Medulla oblongata (tissue), 1 donor: ENCODE measurements at regions not wholly inside any gene's neighbourhood (a gene's known extent, or its start where the extent isn't known, plus 50 kb on each side); places are given as distances from the start of the nearest gene placed in this dataset.
"Not testable (repeated sequence)": the region's sequence is repeated elsewhere in the genome, so short reads cannot be mapped to it uniquely, and the experiment has no call there.

Experiments
- DNase-seq: peaks from one replicate; pipeline ENCODE4 v3.0.0-alpha.2; 2015; ENCODE audit errors: extremely low spot score

DNA sequence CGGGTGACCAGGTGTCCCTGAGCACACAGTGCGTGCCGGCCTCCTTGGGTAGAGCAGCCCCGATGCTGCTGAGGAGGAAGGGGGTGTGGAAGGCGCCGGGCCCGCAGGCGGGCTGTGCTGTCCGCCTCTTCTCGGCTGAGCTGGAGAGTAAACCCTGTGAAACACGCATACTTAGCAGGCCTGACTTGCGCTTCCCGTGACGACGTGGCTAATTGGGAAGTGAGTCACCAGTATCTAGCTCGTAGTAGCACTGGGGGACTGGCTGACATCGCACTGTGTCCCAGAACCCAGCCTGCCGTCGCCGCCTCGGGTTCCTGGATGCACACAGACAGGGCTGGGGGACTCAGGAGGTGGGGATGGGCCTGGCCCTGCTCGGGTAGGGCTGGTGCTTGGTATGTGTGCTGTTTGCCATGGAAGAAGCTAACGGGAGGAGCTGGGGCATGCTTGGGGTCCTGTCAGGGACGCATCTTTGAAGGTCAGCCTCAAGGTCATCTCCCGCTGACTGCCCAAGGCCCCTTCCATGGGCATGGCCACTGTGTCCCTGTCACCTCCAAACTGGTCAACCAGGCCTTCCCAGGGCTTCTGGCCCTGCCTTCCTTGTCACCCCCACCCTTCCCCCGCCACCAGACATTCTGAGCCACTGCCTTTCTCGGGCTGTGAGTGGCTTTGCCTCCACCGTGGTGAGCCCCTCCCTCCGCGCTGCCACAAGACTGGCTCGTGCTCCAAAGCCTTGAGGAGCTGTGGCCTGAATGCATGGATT, 1327.0 kb downstream of the BRD1 start:
- DNase-seq = no peak

DNA sequence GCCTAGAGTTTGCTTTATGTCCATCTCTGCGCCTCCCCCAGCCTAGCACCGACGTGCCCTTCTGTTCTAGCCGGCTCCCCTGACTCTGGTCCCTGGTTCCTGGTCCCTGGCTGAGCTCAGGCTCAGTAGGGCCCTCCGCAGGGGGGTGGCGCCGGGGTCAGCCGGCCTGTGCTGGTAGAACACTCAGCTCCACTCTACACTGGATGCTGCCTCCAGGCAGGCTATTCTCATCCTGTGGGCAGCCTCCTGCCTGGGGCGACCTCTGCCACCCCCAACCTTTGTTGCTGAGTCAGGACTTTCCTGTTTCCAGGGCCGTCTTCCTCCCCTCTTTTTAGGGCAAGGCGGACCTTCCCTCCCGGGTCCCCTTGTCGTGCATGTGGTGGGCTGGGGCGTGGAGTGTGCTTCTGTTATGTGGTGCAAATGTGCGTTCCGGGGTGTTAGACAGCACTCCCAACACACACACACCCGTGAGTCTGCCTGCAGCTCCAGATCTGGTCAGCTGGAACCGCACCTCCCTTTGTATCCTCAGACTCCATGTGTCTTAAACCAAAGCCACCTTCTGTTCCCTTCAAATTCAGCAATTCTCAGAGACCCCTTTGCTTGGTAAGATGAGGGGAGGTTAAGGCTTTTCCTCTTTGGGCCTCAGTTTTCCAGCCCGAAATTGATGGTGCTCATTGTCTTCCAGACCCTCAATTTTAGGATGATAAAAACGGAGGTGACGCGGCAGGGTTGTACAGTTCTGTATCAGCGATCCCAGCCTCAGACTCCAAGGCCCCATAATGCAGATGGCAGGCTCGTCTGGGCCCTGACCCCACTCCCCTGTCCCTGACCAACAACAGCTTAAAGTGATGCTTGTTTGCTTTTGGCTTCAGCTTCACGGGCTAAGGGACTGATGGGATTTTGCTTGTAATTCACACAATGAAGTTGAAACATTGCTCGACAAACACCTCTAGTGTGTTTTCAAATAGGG, 1327.9 kb downstream of the BRD1 start:
- no peak for DNase-seq

DNA sequence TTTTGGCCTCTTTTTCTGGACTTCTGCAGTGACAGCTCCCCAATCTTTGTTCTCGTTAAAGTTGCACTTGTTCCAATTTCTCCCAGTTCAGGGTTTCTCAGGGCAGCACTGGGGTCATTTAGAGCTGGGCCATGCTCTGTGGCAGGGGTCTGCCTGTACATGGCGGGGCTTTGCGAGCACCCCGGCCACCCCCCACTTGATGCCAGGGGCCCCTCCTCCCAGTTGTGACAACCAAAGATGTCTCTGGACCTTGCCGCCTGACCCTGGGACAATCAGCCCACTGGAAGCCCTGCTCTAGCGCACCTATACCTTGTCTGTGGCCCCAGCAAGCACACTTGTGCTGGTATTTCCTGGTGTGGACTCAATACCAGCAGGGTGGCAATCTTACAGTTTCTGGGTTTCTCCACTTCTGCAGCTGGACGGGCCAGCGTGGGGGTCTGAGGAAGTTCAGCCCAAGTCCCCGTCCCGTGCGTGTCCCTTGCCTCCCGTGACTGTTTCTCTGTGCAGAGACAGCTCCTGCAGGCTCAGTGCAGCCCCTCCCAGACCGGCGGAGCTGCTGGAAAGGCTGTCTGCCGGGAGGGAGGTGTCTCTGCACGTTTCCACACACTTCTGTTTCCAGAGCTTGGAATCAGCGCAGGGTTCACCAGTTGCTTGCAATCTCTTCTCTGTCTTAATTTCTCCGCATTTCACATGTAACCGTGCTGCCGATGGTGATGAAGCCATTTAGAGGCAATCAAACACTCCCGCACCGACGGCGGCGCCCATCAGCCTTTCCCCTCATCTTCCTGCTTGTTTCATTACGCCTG, 1328.9 kb downstream of the BRD1 start:
- no peak for DNase-seq

DNA sequence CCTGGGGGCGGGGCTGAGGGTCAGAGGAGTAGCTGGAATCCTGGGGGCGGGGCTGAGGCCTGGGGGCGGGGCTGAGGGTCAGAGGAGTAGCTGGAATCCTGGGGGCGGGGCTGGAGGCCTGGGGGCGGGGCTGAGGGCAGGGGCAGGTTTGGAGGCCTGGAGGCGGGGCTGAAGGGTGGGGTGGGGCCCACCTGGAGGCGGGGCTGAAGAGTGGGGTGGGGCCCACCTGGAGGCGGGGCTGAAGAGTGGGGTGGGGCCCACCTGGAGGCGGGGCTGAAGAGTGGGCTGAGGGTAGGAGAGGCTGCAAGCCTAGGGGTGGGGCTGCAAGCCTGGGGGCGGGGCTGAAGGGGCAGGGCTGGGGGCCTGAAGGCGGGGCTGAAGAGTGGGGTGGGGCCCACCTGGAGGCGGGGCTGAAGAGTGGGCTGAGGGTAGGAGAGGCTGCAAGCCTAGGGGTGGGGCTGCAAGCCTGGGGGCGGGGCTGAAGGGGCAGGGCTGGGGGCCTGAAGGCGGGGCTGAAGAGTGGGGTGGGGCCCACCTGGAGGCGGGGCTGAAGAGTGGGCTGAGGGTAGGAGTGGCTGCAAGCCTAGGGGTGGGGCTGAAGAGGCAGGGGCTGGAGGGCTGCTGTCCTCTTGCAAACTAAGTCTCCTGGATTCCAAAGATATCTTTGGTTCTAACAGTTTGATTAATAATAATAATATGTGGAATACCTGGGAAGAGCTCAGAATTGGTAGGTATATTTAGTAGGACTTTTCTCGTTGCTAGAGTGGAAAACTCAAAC, 1329.7 kb downstream of the BRD1 start:
- DNase-seq = not testable (repeated sequence)

DNA sequence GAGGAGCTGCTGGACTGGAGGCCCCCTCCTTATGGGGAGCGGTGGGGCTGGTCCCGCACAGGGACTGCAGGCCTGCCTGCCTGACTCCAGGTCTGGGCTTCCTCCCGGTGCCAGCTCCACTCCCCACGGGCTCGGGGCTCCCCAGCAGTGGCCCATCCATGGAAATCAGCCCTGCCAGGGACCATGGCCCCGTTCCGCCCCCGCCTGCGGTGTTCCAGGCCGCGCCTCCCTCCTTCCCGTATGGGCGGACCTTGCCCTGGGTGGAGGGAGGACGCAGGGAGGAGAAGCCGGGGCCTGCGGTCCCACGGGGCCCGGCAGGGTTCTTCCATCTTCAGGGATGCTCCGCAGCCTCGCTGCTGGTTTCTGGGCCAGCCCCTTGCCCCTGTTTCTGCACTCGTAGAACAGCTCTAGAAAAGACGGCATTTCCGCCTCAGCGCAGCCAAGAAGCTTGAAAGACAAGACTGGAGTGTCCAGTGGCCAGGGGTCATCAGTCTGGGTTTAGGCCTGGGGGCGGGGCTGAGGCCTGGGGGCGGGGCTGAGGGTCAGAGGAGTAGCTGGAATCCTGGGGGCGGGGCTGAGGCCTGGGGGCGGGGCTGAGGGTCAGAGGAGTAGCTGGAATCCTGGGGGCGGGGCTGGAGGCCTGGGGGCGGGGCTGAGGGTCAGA, 1330.6 kb downstream of the BRD1 start:
- DNase-seq = no peak

DNA sequence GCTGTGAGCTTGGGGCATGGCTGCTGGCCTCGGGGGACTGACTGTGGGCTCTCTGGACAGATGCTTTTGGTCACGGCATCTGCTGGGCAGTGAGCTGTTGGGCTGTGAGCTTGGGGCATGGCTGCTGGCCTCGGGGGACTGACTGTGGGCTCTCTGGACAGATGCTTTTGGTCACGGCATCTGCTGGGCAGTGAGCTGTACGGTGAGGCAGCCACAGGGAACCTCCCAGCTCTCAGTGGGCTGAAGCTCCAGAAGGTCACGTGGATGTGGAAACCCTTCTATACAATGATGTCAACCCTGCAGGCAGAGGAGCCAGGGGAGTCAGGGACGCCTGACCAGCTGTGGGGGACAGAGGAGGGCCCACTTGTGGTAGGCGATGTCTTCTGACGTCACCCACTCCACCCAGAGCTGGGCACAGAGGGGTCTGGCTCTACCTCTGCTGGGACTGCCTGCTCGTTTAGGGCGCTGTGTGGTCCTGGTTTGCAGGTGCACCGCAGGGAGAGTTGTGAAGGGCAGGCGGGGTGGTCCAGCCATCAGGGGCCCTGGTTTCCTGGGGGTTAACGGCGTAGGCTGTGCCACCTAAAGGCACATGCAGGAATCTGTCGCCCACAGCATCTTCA, 1331.3 kb downstream of the BRD1 start:
- no peak for DNase-seq

DNA sequence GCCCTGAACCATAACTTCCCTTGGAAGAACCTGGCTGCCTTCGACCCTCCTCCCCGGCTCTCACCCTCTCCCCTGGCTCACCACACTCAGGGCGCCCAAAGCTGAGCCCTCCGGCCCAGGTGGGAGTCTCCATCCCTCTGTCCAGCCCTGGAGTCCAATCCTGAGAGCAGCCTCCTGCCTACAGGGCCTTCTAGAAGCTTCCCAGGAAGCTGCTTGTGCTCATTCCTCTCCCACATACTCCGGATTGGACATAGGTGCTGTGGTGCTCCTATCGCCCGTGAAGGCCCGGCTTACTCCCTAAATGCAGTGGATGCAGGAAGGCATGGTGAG, 1332.0 kb downstream of the BRD1 start:
- DNase-seq = no peak

DNA sequence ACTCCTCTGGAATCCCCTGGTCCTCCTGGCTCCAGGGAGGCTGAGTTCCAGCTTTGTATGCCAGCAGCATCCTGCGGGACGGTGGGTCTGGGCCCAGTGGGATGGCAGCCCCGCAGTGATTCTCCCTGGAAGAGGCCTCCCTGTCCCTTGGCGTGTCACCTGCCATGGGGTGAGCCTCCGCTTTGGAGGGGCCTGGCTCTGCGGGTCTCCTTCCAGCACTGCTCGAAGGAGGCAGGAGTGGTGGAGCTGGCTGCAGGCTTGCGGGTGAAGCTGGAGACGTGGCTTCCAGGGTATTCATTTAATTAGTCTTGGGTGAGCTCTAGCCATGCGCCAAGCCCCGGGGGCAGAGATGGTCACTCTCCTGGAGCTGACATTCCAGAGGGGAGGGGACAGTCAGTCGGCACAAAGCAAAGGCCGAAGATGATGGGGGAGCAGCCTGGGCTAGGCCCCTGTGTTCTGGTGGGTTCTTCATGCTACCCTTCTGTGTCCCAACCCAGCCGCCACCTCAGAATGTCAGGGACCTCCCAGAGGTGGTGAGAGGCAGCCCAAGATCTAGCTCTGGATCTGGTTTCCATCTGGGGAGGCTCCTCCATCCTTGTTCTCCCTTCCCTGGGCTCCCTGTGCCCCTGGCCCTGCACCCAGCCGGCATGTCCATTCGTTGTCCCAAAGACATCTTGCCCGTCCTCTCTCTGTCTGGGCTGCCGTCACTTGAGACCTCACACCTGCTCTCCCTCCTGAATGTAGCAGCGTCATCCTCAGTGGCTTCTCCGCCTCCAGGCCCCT, 1332.5 kb downstream of the BRD1 start:
- DNase-seq = no peak

DNA sequence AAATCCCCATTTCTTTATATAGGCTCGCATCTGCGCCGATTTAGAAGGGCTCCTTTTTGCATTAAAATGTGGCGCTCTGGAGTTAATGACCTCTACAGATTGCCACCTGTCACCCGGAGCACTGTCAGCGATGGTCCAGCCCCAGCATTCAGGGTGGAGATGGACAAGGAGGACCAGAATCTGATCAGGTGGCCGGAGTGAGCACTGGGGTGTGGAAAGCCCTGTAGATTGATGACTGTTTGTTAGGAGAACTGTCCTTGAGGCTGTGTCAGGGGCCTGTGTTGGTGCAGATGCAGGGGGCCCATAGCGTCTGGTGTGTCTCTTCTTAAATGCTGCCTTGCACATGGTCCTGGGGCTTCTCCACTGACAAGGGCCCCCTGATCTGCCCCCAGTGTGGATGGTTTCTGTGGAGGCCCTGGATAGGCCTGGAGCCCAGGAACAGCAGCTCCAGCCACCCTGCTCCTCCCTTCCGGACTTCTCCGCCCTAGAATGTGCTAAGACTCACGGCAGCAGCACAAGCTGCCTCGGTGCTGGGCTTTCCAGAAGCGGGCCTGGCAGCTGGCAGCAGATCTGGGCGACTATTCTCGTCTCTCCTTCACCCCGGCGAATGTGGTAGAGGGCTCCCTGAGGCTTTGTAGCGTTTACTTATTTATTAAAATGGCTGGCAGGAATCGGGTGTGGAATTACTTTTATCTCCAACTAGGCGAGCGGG, 1333.3 kb downstream of the BRD1 start:
- DNase-seq = no peak

DNA sequence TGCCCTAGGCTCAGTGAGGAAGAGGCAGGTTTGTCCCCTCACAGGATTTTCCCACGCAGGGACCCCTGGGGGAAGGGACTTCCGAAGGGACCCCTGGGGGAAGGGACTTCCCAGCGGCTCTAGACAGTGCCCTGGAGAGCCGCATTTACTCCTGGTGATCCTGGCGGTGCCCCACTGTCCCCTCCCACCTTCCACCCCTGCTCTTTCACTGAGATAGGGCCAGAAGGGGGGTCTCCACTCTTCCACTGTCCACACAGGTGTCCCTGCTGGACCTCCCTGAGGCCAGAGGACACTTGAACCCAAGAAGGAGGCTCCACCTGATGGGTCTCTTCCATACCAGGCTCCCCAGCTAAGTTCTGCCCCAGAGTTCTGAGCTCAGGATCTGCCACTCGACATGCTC, 1333.9 kb downstream of the BRD1 start:
- no peak for DNase-seq

DNA sequence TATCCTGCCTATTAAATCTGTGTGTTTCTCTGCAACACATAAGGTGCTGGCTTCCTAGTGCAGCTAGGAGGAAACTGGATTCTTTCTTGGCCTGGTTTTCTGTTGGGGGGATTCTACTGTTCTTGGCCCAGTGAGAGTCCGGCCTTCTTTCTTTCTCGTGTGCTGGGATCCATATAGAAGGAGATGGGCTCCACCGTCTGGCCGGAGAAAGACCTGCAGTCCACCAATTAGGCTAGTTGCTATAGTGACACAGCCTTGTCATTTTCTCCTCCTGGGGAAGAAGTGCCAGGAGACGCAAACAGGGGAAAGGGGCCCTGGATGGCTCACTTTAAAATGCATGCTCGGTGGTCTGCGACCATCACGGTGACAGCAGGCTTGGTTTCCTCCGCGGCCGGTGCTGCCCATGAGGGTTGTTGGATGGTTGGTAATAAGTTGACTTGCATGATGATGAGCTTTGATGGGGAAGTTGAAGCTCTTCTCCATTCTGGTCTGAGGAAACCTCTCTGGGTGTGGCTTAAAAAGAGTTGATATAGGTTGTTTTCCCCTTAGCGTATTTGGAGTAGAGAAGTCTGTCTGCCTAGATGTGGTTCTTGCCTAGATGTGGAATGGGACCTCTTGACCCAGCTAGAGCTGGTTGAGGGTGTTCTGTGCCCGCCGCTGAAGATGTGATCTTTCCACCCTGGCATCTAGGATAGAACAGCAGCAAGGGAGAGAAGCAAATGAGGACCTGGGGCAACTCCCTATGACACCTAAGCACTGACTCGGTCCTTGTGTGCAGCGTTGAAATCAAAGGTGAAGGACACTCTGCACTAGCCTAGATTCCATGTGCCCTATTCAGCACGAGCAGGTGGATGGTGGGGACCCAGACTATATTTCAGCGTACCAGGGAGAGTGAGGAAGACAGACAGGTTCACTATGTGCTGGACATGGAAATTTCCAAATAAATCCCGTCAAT, 1335.0 kb downstream of the BRD1 start:
- peak; percentile 85 for DNase-seq

DNA sequence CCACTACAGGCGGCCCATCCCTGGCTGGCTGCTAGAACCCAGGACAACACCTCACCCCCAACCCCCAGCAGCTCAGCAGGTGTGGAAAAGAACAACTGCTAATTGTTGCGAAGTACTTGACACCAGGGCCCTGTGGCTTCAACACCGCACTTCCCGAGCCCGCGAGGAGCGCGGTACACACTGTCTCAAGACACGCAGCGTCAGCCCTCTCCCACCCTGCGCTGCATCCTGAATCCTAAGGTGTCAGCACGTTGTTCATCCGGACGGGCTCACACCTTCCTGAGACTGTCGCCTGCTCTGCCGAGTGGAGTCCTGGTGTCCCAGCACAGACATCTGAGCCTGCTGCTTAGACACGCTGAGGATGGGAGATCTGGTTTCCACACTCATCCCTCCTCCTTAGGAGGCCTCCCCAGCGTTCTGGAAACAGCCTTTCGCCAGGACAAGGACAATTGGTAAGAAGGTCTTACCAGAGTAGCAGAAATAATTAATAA, 1336.2 kb downstream of the BRD1 start:
- DNase-seq = no peak

DNA sequence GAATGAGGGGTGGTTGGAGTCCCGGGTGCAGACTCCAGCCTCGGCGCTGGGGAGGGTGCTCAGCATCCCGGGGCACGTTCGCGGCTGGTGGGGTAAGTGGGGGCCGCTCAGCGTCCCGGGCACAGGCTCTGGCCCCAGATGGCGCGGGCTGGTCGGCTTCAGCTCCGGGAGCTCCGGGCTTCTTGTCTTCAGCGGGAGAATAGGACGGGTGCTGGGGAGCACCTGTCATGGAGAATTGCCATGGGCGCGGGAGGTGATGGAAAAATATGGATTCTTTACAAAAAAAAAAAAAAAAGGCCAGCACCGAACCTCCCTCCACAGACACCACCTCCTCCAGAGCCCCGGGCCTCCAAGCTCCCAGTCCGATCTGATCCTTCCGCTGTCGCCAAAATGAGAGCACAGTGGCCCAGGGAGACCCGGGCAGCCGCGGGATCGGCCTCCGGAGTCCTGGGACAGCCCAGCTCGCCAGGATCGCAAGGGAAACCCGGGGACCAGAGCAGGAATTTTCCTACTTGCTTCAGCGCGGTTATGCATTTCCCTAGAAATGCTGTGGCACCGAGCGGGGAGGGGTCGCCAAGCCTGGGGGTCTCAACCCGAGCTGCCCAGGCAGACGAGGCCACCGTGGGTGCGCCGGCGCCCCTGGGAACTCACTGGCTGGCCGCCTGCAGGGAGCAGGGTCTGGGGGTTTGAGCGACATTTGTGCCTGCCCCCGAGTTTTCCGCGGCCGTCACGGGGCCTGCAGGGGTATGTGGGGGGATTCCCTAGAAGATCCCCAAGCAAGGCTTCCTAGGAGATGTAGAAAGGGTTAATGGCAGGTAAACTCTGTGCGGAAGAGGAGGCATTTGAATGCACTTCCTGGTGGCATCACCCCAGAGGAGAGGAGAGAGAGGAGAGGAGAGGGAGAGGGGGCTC, 1336.9 kb downstream of the BRD1 start:
- no peak for DNase-seq

DNA sequence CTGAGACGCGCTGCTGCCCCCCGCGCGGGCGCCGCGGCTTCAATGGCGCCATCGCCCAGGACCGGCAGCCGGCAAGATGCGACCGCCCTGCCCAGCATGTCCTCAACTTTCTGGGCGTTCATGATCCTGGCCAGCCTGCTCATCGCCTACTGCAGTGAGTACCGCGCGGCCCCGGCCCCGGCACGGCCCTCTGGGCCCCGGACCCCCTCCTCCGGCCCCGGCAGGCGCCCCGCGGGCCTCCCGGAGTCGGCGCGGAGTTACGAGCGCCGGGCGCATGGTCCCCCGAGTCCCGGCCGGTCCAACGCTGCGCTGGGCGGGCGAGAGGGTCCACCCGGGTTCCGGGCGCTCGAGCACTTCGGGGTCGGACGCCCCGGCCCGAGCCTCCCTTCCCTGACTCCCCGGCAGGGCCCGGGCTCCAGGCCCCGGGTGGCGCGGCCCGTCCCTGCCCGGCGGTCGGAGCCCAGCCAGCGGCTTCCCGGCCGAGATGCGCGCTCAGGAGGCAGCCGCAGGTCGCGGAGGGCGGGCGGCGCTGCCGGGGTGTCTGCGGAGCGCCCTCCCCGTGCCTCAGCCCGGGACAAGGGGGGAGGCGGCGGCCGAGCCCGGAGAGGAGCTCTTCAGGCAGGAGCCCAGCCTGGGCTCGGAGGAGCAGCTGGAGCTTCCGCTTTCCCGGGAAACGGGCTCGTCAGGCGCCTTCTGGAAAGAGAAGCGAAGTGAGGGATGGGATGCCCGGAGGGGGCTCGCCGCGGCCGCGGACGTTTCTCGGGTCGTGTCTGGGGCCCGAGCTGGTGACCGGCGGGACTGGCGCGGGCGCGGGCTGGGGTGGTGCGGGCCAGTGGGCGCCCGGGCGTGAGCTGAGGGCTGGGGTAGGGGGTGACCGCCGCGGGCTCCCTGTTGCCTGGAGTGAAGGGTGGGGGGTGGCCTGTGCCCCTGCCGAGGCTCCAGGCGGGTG, 1337.8 kb downstream of the BRD1 start:
- no peak for DNase-seq
